HG02981 (cell line): ENCODE measurements at regions not wholly inside any gene's neighbourhood (a gene's known extent, or its start where the extent isn't known, plus 50 kb on each side); places are given as distances from the start of the nearest gene placed in this dataset.

Experiments used
- ATAC-seq: cut with Tn5 transposase; IDR thresholded peaks from one replicate; pipeline ENCODE4 v1.9.1; 2021; ENCODE audit warnings: mild to moderate bottlenecking, moderate library complexity; ENCODE audit not compliant: unreplicated experiment

DNA sequence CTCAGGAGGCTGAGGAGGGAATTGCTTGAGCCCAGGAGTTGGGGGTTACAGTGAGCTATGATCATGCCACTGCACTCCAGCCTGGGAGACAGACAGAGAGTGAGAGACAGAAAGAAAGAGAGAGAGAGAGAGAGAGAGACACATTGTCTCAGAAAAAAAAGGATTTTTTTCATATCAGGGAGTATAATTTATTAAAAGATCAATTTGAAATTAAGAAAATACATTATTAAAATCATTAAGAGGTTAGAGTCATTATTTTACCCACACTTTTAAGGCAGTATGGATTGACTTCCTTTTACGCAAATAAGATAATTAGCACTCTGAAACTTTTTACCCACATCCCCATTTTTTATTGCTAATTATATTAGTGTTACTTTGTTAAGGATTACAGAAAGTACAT, 804.3 kb downstream of the CDH11 start:
- no peak for ATAC-seq

- no peak for ATAC-seq
Measured at GRCh38 chr16:64313726-64314125, 808.1 kb downstream of the CDH11 start.

- ATAC-seq: no peak
Measured at GRCh38 chr16:64312980-64313379, 808.9 kb downstream of the CDH11 start.

- ATAC-seq: no peak
Measured at GRCh38 chr16:64312292-64312691, 809.6 kb downstream of the CDH11 start.

DNA sequence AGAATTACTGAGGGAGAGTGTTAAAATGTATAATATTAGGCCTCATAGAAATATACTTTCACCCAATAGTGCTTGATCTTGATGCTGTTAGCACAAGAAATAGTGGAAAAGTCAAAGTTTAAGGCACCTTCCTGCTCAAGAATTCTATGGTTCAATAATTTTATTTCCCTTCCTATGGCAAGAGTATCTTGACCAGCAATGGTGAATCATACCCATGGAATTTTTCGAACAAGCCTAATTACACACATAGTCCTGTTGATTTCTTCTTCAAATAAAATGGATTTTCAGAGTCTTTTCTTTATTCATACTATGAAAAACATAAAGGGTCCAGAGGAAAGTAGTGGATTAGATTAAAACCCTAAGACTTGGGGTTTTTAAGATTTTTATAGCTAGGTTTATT, 810.6 kb downstream of the CDH11 start:
- ATAC-seq: no peak

DNA sequence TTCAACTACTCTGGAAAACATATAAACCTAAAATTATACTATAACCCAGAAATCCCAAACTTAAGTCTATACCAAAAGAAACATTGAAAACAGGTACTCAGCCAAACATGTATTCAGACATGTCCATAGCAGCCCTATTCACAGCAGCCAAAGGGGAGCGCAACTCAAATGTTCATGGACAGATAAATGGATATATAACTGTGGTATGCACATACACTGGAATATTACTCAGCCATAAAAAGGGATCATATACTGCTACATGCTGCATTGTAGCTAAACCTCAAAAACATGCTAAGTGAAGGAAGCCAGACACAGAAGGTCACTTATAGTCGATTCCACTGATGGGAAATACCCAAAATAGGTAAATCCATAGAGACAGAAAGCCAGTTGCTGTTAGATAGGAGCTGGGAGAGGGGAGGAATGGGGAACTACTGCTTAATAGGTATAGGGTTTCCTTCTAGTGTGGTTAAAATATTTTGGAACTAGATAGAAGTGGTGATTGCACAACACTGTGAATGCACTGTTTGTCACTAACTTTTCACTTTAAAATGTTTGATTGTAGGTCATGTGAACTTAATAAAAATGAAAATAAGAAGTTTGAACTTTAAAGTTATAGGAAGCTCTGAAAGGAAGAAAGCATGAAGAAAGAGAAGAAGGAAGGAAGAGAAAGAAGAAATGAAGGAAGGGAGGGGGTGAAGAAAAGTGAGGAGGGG, 812.3 kb downstream of the CDH11 start:
- no peak for ATAC-seq

DNA sequence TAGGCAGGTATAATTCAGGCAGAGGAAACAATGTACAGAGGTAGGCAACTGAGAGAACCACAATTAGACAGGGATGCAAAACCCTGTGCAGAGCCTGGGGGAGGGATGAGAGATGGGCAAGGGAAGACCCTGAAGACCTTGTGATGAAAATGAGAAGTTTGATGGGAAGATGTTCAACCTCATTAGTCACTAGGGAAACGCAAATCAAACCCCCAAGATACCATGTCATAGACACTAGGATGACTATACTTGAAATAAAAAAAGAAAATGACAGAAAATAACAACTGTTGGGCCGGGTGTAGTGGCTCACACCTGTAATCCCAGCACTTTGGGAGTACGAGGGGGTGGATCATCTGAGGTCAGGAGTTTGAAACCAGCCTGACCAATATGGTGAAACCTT, 813.1 kb downstream of the CDH11 start:
- ATAC-seq: no peak

DNA sequence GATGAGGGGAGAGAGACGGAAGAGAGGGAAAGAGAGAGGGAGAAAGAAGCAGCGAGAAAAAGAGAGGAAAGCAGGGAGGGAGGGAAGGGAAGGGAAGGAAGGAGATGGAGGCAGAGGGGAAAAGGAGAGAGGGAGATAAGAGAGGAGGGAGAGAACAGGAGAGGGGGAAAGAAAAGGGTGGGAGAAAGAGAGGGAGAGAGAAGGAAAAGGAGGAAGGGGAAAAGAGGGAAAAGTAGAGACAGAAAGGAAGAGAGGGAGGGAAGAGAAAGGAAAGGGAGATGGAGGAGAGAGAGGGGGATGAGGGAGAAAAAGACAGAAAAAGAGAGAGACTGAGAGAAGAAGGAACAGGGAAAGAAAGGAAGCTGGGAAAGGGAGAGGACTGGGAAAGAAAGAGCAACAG, 814.4 kb downstream of the CDH11 start:
- no peak for ATAC-seq

DNA sequence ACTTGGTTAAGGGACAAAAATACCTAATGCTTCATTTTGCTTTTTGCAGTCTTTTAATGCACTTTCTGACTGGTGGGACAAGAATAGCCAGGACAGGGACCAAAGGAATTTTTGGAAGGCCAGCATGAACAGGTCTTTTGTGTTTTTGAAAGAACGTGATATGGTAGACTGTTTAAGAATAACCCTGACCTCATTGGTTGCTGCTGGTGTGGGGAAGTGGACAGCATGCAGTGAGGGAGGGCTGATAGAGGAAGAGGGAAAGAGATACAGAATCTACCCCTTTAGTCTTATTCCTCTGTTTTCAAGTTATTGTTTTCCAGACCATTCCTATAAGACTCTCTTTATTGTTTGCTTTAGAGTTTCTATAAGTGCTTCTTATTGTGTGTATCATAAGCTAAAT, 816.2 kb downstream of the CDH11 start:
- no peak for ATAC-seq

- ATAC-seq: no peak
Measured at GRCh38 chr16:64304951-64305350, 816.9 kb downstream of the CDH11 start.

DNA sequence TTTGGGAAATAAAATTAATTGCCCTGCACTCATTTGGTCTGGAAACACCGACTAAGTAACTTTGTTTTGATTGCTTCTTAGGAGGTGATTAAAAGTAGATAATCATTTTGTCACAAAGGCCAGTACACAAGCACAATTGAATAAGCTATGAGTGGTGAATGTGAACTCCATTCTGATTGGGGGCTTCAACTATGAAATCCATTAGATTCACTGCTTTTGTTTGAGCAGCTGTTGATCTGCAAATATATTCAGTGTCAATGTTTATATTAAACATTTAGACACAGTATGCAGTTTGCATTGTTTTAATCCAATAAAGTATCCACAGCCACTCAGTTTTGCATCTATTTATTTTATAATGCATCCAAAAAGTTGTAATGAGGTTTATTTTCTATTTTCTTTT, 817.5 kb downstream of the CDH11 start:
- ATAC-seq: no peak

DNA sequence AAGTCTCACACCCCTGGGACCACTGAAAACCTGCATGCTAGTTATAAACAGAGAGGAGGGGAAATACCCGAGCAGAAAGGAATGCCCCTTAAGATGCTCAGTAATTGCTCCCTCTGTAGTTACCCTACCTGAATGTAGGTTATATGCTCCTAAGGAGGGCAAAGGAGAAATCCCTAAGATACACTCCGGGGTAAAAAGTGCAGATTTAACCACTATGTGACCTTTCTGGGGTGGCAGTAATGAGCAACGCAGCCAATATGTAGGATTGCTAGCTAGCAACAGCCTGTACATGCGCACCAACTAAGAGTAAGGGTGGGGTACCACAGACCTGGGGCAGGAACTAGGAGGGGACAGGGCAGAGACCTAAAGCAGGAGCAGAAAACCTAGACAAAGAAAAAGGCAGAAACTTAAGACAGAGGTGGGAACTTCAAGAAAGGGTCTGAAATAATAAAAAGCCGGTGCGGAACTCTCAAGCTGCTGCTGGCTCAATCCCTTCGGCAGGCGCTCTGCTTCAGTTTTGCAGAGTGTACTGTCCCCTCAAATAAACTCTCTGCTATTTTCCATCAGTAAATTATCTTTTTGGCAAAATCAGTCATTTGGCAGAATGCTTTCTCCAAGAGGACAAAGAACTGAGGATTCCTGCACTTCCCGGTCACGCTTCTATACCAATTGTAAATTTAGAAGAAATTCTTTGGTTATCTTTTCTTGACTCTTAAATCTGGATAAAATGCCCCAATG, 823.8 kb downstream of the CDH11 start:
- ATAC-seq: no peak

DNA sequence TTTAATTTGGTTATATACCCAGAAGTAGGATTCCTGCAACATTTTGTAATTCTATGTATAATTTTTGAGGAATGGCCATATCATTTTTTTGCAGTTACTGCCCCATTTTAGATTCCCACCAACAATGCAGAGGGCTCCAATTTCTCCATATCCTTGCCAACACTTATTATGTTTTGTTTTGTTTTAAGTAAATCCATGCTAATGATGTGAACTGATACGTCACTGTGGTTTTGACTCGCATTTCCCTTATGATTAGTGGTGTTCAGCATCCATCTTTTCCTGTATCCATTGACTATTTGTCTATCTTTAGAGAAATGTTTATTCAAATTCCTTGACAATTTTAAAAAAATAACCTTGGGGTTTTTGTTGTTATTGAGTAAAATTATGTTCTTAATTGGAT, 826.4 kb downstream of the CDH11 start:
- no peak for ATAC-seq

- no peak for ATAC-seq
Measured at GRCh38 chr16:64292953-64293352, 828.9 kb downstream of the CDH11 start.

DNA sequence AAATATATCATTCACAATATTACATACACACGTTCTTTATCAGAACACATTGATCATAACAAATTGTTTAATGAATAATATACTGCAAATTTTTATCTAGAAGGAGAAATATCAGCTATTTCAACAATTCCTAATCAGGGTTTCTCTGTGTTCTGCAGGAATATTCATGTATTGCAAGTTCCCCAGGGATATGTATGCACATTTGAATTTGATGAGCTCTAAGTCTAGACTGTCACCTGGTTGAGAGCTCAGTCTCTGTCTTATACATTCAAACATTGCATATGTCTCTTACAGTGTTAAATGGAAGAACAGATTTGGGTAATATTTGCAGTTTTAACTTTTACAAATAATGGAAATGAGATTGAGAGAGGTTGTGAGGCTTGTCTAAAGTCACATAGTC, 829.7 kb downstream of the CDH11 start:
- ATAC-seq: no peak

GRCh38 chr16:64290461-64290860, 831.4 kb downstream of the CDH11 start:
- no peak for ATAC-seq

- ATAC-seq: no peak
Measured at GRCh38 chr16:64287655-64288528, 834.0 kb downstream of the CDH11 start.

GRCh38 chr16:64282181-64282580, 839.7 kb downstream of the CDH11 start:
- ATAC-seq: no peak

GRCh38 chr16:64280317-64280716, 841.5 kb downstream of the CDH11 start:
- ATAC-seq: no peak

DNA sequence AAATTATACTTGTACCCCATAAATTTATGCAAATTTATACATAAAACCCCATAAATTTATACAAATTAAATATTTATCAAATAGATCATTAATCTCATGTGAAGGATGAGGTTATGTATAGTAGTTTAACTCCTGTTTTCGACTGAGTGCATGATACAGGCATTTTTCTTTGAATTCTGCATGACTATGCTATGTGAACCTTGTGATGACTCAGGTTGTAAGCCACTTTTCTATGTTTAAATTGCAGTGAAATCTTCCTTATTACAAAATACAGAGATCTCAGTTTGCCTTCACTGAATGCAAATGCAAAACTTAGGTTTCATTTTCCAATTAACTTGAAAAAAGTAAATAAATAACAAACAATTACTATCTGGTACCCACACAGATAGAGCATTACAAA, 843.7 kb downstream of the CDH11 start:
- ATAC-seq: no peak

GRCh38 chr16:64276646-64277045, 845.2 kb downstream of the CDH11 start:
- ATAC-seq: no peak

- ATAC-seq: no peak
Measured at GRCh38 chr16:64272028-64272427, 849.8 kb downstream of the CDH11 start.
